Endodermal cell (in vitro differentiated cells): ENCODE measurements at regions not wholly inside any gene's neighbourhood (a gene's known extent, or its start where the extent isn't known, plus 50 kb on each side); places are given as distances from the start of the nearest gene placed in this dataset.

Experiments
- DNase-seq: peaks from one replicate; pipeline ENCODE4 v3.0.0-alpha.2; 2017
- H3K27ac ChIP-seq: 2 replicates; pipeline ENCODE4 v1.5.1; 2013; ENCODE audit warnings: mild to moderate bottlenecking, low read depth, low read length, moderate library complexity
- H3K27me3 ChIP-seq: 2 replicates; pipeline ENCODE4 v1.6.1; 2013; ENCODE audit warnings: mild to moderate bottlenecking, low read length, moderate library complexity; ENCODE audit not compliant: insufficient read depth, control insufficient read depth, poor library complexity, severe bottlenecking
- H3K36me3 ChIP-seq: 2 replicates; pipeline ENCODE4 v1.7.0; 2013; ENCODE audit warnings: mild to moderate bottlenecking, low read length, moderate library complexity; ENCODE audit not compliant: control insufficient read depth, insufficient read depth
- H3K4me1 ChIP-seq: one replicate; pipeline ENCODE4 v1.7.0; 2013; ENCODE audit warnings: low read length; ENCODE audit not compliant: control insufficient read depth, insufficient read depth
- H3K4me3 ChIP-seq: 2 replicates; pipeline ENCODE4 v1.5.1; 2013; ENCODE audit warnings: mild to moderate bottlenecking, low read length, moderate library complexity
- H3K9ac ChIP-seq: 2 replicates; pipeline ENCODE4 v1.6.1; 2013; ENCODE audit warnings: mild to moderate bottlenecking, low read length, moderate library complexity; ENCODE audit not compliant: poor library complexity, severe bottlenecking; ENCODE audit errors: extremely low read depth
- H3K9me3 ChIP-seq: 2 replicates; pipeline ENCODE4 v1.6.1; 2013; ENCODE audit warnings: mild to moderate bottlenecking, low read length, moderate library complexity; ENCODE audit not compliant: control insufficient read depth
- H3K27ac Mint-ChIP-seq: 2 replicates; pipeline ENCODE4 v1.8.0; 2020; ENCODE audit warnings: mixed read lengths
- H3K27me3 Mint-ChIP-seq: 2 replicates; pipeline ENCODE4 v1.8.0; 2021; ENCODE audit warnings: mild to moderate bottlenecking, mixed read lengths; ENCODE audit not compliant: insufficient read depth
- H3K36me3 Mint-ChIP-seq: 2 replicates; pipeline ENCODE4 v1.8.0; 2020; ENCODE audit warnings: low read depth, mixed read lengths
- H3K4me1 Mint-ChIP-seq: 2 replicates; pipeline ENCODE4 v1.8.0; 2020; ENCODE audit warnings: mixed read lengths
- H3K4me3 Mint-ChIP-seq: 2 replicates; pipeline ENCODE4 v1.8.0; 2020; ENCODE audit warnings: mild to moderate bottlenecking, moderate library complexity, mixed read lengths
- H3K9me3 Mint-ChIP-seq: 2 replicates; pipeline ENCODE4 v1.8.0; 2020; ENCODE audit warnings: mild to moderate bottlenecking, mixed read lengths
- CTCF ChIP-seq: fragments of 200-600 bp; sonication (generic); conservative IDR thresholded peaks from 2 replicates; pipeline ENCODE4 v1.5.0; 2021; ENCODE audit warnings: antibody characterized with exemption, mild to moderate bottlenecking
- WGBS, 2 experiments: methylation state at CpG; one replicate each; pipeline versions ENCODE4 v1.1.5 to v1.1.7; 2013; ENCODE audit warnings: missing lambda C conversion rate in 2 of 2, mixed read lengths in 1 of 2; ENCODE audit not compliant: insufficient coverage in 1 of 2, insufficient read length in 1 of 2; 5-methylcytosine and 5-hydroxymethylcytosine counted together

- H3K27ac Mint-ChIP-seq: no peak overlapping the region
These were observed 64.1 kb upstream of the JDP2 start for GRCh38 chr14:75363570-75364227.

GRCh38 chr14:75365116-75365515, 62.7 kb upstream of the JDP2 start:
- Histone ChIP-seq H3K36me3 (no peaks in the 10 kb centered on the region), H3K9me3 (peaks cover 11% of the 10 kb centered on the region), H3K27ac (no peak overlapping the region), H3K27me3 (peaks cover 96% of the 10 kb centered on the region), H3K4me3 (no peak overlapping the region), H3K9ac (no peak overlapping the region), H3K4me1 (no peaks in the 10 kb centered on the region)
- WGBS, 2 experiments: 74% methylated on average over 2 of the region's 2 CpGs; no CpG with 5 or more reads in 1 of the 2 experiments
- peaks cover 88% of the 10 kb centered on the region for H3K27me3 Mint-ChIP-seq
- H3K36me3 Mint-ChIP-seq: no peaks in the 10 kb centered on the region
- peaks cover 6% of the 10 kb centered on the region for H3K9me3 Mint-ChIP-seq
- no peak for DNase-seq
- TF ChIP-seq CTCF: no peak
- no peak overlapping the region for H3K27ac Mint-ChIP-seq
- H3K4me1 Mint-ChIP-seq: peaks cover 14% of the 10 kb centered on the region
- no peak overlapping the region for H3K4me3 Mint-ChIP-seq

More at GRCh38 chr14:75363570-75364227, 64.1 kb upstream of the JDP2 start:
- H3K4me3 ChIP-seq: no peak overlapping the region
- peaks cover 8% of the 10 kb centered on the region for H3K9me3 ChIP-seq
- Mint-ChIP-seq H3K27me3 (peaks cover 88% of the 10 kb centered on the region), H3K9me3 (peaks cover 4% of the 10 kb centered on the region), H3K4me3 (no peak overlapping the region), H3K4me1 (peaks cover 22% of the 10 kb centered on the region), H3K36me3 (no peaks in the 10 kb centered on the region)
- peaks cover 96% of the 10 kb centered on the region for H3K27me3 ChIP-seq
- TF ChIP-seq CTCF: no peak
- no peak overlapping the region for H3K9ac ChIP-seq
- H3K27ac ChIP-seq: no peak overlapping the region
- WGBS, 2 experiments: 92 to 96% methylated on average over 2 to 4 of the region's 4 CpGs
- no peaks in the 10 kb centered on the region for H3K36me3 ChIP-seq
- DNase-seq: peak; percentile 15
- no peaks in the 10 kb centered on the region for H3K4me1 ChIP-seq

GRCh38 chr14:75366963-75367362, 60.9 kb upstream of the JDP2 start:
- Histone ChIP-seq H3K27ac (no peak overlapping the region), H3K4me1 (no peaks in the 10 kb centered on the region), H3K9ac (no peak overlapping the region), H3K4me3 (no peak overlapping the region), H3K36me3 (no peaks in the 10 kb centered on the region), H3K9me3 (peaks cover 11% of the 10 kb centered on the region), H3K27me3 (peaks cover 94% of the 10 kb centered on the region)
- TF ChIP-seq CTCF: no peak
- no peak overlapping the region for H3K27ac Mint-ChIP-seq
- no peak for DNase-seq
- H3K27me3 Mint-ChIP-seq: peaks cover 86% of the 10 kb centered on the region
- H3K4me1 Mint-ChIP-seq: peaks cover 14% of the 10 kb centered on the region
- H3K36me3 Mint-ChIP-seq: no peaks in the 10 kb centered on the region
- no peak overlapping the region for H3K4me3 Mint-ChIP-seq
- whole genome bisulfite sequencing, 2 experiments: 88 to 89% methylated on average over 5 of the region's 5 CpGs
- peaks cover 6% of the 10 kb centered on the region for H3K9me3 Mint-ChIP-seq
